ENCODE measurements at regions not wholly inside any gene's neighbourhood (a gene's known extent, or its start where the extent isn't known, plus 50 kb on each side); places are given as distances from the start of the nearest gene placed in this dataset.

DNA sequence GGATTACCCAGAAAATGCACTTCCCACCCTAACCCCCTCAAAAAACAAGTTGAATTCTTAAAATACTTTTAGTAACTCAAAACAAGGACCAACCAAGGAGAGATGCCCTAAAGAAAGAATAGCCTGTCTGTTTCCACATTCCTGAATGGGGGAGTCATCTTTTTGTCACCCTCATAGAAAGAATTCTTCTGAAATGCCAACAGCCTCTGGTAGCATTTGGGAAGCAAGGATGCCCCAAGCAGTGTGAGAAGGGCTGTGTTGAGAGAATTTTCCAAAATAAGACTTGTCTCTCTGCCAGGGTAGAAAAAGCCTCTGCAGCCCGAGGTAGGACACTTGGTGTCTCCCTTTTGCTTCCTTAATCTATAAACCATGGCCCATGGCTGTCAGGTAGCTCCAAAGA is 173.1 kb upstream of the VCX3A start:
- CTCF ChIA-PET, result no interaction called here

DNA sequence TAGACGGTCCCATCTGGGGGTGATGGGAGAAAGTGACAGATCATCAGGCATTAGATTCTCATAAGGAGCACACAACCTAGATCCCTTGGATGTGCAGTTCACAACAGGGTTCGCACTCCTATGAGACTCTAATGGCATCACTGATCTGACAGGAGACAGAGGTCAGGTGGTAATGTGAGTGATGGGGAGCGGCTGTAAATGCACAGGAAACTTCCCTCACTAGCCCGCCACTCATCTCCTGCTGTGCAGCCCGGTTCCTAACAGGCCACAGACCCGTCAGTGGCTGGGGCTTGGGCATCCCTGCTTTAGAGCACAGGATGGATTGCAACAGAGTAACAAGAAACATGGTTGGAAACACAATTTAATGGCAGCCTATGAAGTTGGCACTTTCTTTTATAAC is 172.6 kb upstream of the VCX3A start:
- Histone ChIP-seq H3K27me3 (ENCODE audit: insufficient read depth) (no peaks in the 10 kb centered on the region), H3K4me2 (no peak overlapping the region), H3K9me3 (no peaks in the 10 kb centered on the region), H3K4me3 (ENCODE audit: low read depth in 2 of 2, low read length in 1 of 2) (no peak overlapping the region), H3K36me3 (replicated peaks in 1 of 2; ENCODE audit: control insufficient read depth in 1 of 2, insufficient read depth in 2 of 2, low read length in 1 of 2) (no peaks in the 10 kb centered on the region), H4K20me1 (ENCODE audit: insufficient read depth) (no peaks in the 10 kb centered on the region), H3K79me2 (ENCODE audit: insufficient read depth) (no peaks in the 10 kb centered on the region), H3K9ac (no peak overlapping the region), H3K27ac (ENCODE audit: low read depth in 2 of 2, low read length in 1 of 2) (no peak overlapping the region), H2AFZ (ENCODE audit: low read depth) (no peak overlapping the region), H3K9me2 (no peaks in the 10 kb centered on the region), H3K4me1 (ENCODE audit: control insufficient read depth in 1 of 2, insufficient read depth in 2 of 2, low read depth in 1 of 2, low read length in 1 of 2) (no peaks in the 10 kb centered on the region), H3F3A (replicated peaks; ENCODE audit: insufficient read depth) (no peaks in the 10 kb centered on the region)
- WGBS (ENCODE audit: low lambda C conversion rate), result 21% methylated on average over 6 of the region's 6 CpGs
- DNase-seq, result no peak
- POLR2A ChIA-PET, result no interaction called here
- CTCF ChIA-PET, result no interaction called here
- TF ChIP-seq RCOR1 (IDR thresholded peaks at IDR 0.05; ENCODE audit: low read length), result no peak
- no peak for TF ChIP-seq MXI1 (IDR thresholded peaks at IDR 0.05; ENCODE audit: low read depth, low read length)
- TF ChIP-seq, protein P1, sequence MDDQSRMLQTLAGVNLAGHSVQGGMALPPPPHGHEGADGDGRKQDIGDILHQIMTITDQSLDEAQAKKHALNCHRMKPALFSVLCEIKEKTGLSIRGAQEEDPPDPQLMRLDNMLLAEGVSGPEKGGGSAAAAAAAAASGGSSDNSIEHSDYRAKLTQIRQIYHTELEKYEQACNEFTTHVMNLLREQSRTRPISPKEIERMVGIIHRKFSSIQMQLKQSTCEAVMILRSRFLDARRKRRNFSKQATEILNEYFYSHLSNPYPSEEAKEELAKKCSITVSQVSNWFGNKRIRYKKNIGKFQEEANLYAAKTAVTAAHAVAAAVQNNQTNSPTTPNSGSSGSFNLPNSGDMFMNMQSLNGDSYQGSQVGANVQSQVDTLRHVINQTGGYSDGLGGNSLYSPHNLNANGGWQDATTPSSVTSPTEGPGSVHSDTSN (IDR thresholded peaks at IDR 0.05), result no peak
- no peak for TF ChIP-seq FOSL2 (IDR thresholded peaks at IDR 0.05; ENCODE audit: borderline replicate concordance, low read depth)
- TF ChIP-seq EP300 (IDR thresholded peaks at IDR 0.05; ENCODE audit: borderline replicate concordance in 1 of 2, low read depth in 1 of 2, low read length in 1 of 2), result no peak
- no peak for TF ChIP-seq TEAD4 (IDR thresholded peaks at IDR 0.05; ENCODE audit: borderline replicate concordance, insufficient read depth)
- TF ChIP-seq RFX5 (IDR thresholded peaks at IDR 0.05; ENCODE audit: low read length), result no peak
- TF ChIP-seq GATA2 (CRISPR knock-in tag; IDR thresholded peaks at IDR 0.05), result no peak
- no peak for TF ChIP-seq RAD21 (IDR thresholded peaks at IDR 0.05; ENCODE audit: low read length)

More for the DNA sequence above, 173.1 kb upstream of the VCX3A start:
- no peaks in the 10 kb centered on the region for H3F3A ChIP-seq (replicated peaks; ENCODE audit: insufficient read depth)
- no peaks in the 10 kb centered on the region for H3K9me3 ChIP-seq
- H3K4me2 ChIP-seq, result no peak overlapping the region
- no peak overlapping the region for H3K4me3 ChIP-seq (ENCODE audit: low read depth in 2 of 2, low read length in 1 of 2)
- H3K9me2 ChIP-seq, result no peaks in the 10 kb centered on the region
- no peak for TF ChIP-seq FOSL2 (IDR thresholded peaks at IDR 0.05; ENCODE audit: borderline replicate concordance, low read depth)
- TF ChIP-seq, protein P2, sequence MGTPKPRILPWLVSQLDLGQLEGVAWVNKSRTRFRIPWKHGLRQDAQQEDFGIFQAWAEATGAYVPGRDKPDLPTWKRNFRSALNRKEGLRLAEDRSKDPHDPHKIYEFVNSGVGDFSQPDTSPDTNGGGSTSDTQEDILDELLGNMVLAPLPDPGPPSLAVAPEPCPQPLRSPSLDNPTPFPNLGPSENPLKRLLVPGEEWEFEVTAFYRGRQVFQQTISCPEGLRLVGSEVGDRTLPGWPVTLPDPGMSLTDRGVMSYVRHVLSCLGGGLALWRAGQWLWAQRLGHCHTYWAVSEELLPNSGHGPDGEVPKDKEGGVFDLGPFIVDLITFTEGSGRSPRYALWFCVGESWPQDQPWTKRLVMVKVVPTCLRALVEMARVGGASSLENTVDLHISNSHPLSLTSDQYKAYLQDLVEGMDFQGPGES (IDR thresholded peaks at IDR 0.05; ENCODE audit: low read depth, low read length), result no peak
- TF ChIP-seq POLR2AphosphoS5 (IDR thresholded peaks at IDR 0.05; ENCODE audit: low read depth, low read length), result no peak
- no peak for TF ChIP-seq RXRA (IDR thresholded peaks at IDR 0.05; ENCODE audit: borderline replicate concordance, low read depth)
- no peak for TF ChIP-seq TCF12 (IDR thresholded peaks at IDR 0.05)
- no peak for TF ChIP-seq GATA2 (CRISPR knock-in tag; IDR thresholded peaks at IDR 0.05)
- TF ChIP-seq GABPA (IDR thresholded peaks at IDR 0.05; ENCODE audit: low read depth), result no peak
- TF ChIP-seq CHD2 (IDR thresholded peaks at IDR 0.05; ENCODE audit: low read length, partially characterized antibody), result no peak
- no peak for TF ChIP-seq MEF2A (IDR thresholded peaks at IDR 0.05; ENCODE audit: borderline replicate concordance, low read depth)
- TF ChIP-seq, protein P3, sequence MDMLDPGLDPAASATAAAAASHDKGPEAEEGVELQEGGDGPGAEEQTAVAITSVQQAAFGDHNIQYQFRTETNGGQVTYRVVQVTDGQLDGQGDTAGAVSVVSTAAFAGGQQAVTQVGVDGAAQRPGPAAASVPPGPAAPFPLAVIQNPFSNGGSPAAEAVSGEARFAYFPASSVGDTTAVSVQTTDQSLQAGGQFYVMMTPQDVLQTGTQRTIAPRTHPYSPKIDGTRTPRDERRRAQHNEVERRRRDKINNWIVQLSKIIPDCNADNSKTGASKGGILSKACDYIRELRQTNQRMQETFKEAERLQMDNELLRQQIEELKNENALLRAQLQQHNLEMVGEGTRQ (IDR thresholded peaks at IDR 0.05; ENCODE audit: borderline replicate concordance, low read depth, low read length), result no peak
- TF ChIP-seq, protein P4, sequence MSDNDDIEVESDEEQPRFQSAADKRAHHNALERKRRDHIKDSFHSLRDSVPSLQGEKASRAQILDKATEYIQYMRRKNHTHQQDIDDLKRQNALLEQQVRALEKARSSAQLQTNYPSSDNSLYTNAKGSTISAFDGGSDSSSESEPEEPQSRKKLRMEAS (IDR thresholded peaks at IDR 0.05; ENCODE audit: low read depth), result no peak
- no peak for TF ChIP-seq FOXJ3 (CRISPR knock-in tag; IDR thresholded peaks at IDR 0.05)
- no peak for TF ChIP-seq FOXM1 (IDR thresholded peaks at IDR 0.05; ENCODE audit: low read depth)
- TF ChIP-seq, protein P5, sequence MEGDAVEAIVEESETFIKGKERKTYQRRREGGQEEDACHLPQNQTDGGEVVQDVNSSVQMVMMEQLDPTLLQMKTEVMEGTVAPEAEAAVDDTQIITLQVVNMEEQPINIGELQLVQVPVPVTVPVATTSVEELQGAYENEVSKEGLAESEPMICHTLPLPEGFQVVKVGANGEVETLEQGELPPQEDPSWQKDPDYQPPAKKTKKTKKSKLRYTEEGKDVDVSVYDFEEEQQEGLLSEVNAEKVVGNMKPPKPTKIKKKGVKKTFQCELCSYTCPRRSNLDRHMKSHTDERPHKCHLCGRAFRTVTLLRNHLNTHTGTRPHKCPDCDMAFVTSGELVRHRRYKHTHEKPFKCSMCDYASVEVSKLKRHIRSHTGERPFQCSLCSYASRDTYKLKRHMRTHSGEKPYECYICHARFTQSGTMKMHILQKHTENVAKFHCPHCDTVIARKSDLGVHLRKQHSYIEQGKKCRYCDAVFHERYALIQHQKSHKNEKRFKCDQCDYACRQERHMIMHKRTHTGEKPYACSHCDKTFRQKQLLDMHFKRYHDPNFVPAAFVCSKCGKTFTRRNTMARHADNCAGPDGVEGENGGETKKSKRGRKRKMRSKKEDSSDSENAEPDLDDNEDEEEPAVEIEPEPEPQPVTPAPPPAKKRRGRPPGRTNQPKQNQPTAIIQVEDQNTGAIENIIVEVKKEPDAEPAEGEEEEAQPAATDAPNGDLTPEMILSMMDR (IDR thresholded peaks at IDR 0.05), result no peak
- TF ChIP-seq NFIC (IDR thresholded peaks at IDR 0.05; ENCODE audit: borderline replicate concordance), result no peak
- TF ChIP-seq SIN3A (IDR thresholded peaks at IDR 0.05; ENCODE audit: borderline replicate concordance, low read depth, low read length), result no peak
- TF ChIP-seq MXI1 (IDR thresholded peaks at IDR 0.05; ENCODE audit: low read depth, low read length), result no peak
- no peak for TF ChIP-seq EZH2phosphoT487 (IDR thresholded peaks at IDR 0.05; ENCODE audit: borderline replicate concordance, low read depth)
- no peaks in the 10 kb centered on the region for H4K20me1 ChIP-seq (ENCODE audit: insufficient read depth)
- H3K27me3 ChIP-seq (ENCODE audit: insufficient read depth), result no peaks in the 10 kb centered on the region
- 8% methylated on average over 1 of the region's 1 CpG for WGBS (ENCODE audit: low lambda C conversion rate)
- H2AFZ ChIP-seq (ENCODE audit: low read depth), result no peak overlapping the region
- H3K4me1 ChIP-seq (ENCODE audit: control insufficient read depth in 1 of 2, insufficient read depth in 2 of 2, low read depth in 1 of 2, low read length in 1 of 2), result no peaks in the 10 kb centered on the region
- DNase-seq, result no peak
- POLR2A ChIA-PET, result no interaction called here
- H3K9ac ChIP-seq, result no peak overlapping the region
- no peaks in the 10 kb centered on the region for H3K79me2 ChIP-seq (ENCODE audit: insufficient read depth)
- no peak overlapping the region for H3K27ac ChIP-seq (ENCODE audit: low read depth in 2 of 2, low read length in 1 of 2)
- H3K36me3 ChIP-seq (replicated peaks in 1 of 2; ENCODE audit: control insufficient read depth in 1 of 2, insufficient read depth in 2 of 2, low read length in 1 of 2), result no peaks in the 10 kb centered on the region

Data from SK-N-SH (cell line).